ENCODE measurements at regions not wholly inside any gene's neighbourhood (a gene's known extent, or its start where the extent isn't known, plus 50 kb on each side); places are given as distances from the start of the nearest gene placed in this dataset.

GRCh38 chr14:51501746-51502145 lies 150.0 kb upstream of the FRMD6 start:
- H3K9me3 ChIP-seq (ENCODE audit: control insufficient read depth, insufficient read depth, low read depth, low read length), result no peaks in the 10 kb centered on the region
- H2AFZ ChIP-seq (ENCODE audit: low read length), result no peak overlapping the region

DNA sequence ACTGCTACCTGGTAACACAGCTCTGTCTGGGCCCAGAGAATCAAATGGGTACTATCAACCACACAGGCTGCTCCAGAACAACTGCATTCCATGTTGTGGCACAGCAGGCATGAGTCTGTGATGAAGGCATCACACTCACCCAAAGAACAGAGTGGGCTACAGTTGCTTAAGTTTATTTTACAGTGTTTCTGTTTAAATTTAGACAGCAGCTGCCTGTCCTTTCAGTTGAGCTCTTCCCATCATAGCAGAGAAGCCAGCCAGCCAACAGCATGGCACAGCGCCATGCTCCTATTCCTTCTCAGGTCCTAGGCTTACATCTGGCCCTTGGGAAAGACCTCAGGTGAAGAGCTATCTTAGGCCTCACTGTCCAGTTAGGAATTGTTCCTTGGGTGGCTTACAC lies 147.0 kb upstream of the FRMD6 start:
- DNase-seq (ENCODE audit: low read depth in 2 of 2), result no peak
- H3K27ac ChIP-seq (ENCODE audit: insufficient read depth, low read length), result no peak overlapping the region
- no peak overlapping the region for H3K9ac ChIP-seq (ENCODE audit: insufficient read depth, low read length)
- H4K20me1 ChIP-seq (ENCODE audit: control insufficient read depth, extremely low read depth, insufficient read depth, low read length), result no peaks in the 10 kb centered on the region
- H3K27me3 ChIP-seq (ENCODE audit: control insufficient read depth, insufficient read depth, low read length), result no peaks in the 10 kb centered on the region
- H3K4me1 ChIP-seq (ENCODE audit: control insufficient read depth, extremely low read depth, insufficient read depth, low read length), result peaks cover 13% of the 10 kb centered on the region
- no peak for TF ChIP-seq EZH2 (IDR thresholded peaks at IDR 0.05; ENCODE audit: low read length, missing control alignments)
- no peak for TF ChIP-seq CTCF (conservative IDR thresholded peaks at IDR 0.05 in 1 of 2, IDR thresholded peaks at IDR 0.05 in 1 of 2; ENCODE audit: low read depth in 1 of 2, low read length in 2 of 2)
- H3K36me3 ChIP-seq (ENCODE audit: control insufficient read depth, insufficient read depth, low read length), result no peaks in the 10 kb centered on the region
- no peaks in the 10 kb centered on the region for H3K79me2 ChIP-seq (ENCODE audit: control insufficient read depth, insufficient read depth, low read length)
- H3K4me3 ChIP-seq (replicated peaks in 1 of 4; ENCODE audit: control extremely low read depth in 1 of 4, insufficient read depth in 1 of 4, low read depth in 3 of 4, low read length in 4 of 4), result no peak overlapping the region
- no peak overlapping the region for H2AFZ ChIP-seq (ENCODE audit: low read length)
- H3K4me2 ChIP-seq (ENCODE audit: extremely low read depth, insufficient read depth, low read length), result no peak overlapping the region
- no peaks in the 10 kb centered on the region for H3K9me3 ChIP-seq (ENCODE audit: control insufficient read depth, insufficient read depth, low read depth, low read length)

More at GRCh38 chr14:51501746-51502145, 150.0 kb upstream of the FRMD6 start:
- no peak for DNase-seq (ENCODE audit: low read depth in 2 of 2)
- Histone ChIP-seq H3K27me3 (ENCODE audit: control insufficient read depth, insufficient read depth, low read length) (no peaks in the 10 kb centered on the region), H3K4me2 (ENCODE audit: extremely low read depth, insufficient read depth, low read length) (no peak overlapping the region), H3K27ac (ENCODE audit: insufficient read depth, low read length) (no peak overlapping the region), H4K20me1 (ENCODE audit: control insufficient read depth, extremely low read depth, insufficient read depth, low read length) (no peaks in the 10 kb centered on the region), H3K36me3 (ENCODE audit: control insufficient read depth, insufficient read depth, low read length) (no peaks in the 10 kb centered on the region), H3K79me2 (ENCODE audit: control insufficient read depth, insufficient read depth, low read length) (no peaks in the 10 kb centered on the region), H3K4me3 (replicated peaks in 1 of 4; ENCODE audit: control extremely low read depth in 1 of 4, insufficient read depth in 1 of 4, low read depth in 3 of 4, low read length in 4 of 4) (no peak overlapping the region), H3K4me1 (ENCODE audit: control insufficient read depth, extremely low read depth, insufficient read depth, low read length) (no peaks in the 10 kb centered on the region), H3K9ac (ENCODE audit: insufficient read depth, low read length) (no peak overlapping the region)
- TF ChIP-seq EZH2 (IDR thresholded peaks at IDR 0.05; ENCODE audit: low read length, missing control alignments) (no peak), CTCF (conservative IDR thresholded peaks at IDR 0.05 in 1 of 2, IDR thresholded peaks at IDR 0.05 in 1 of 2; ENCODE audit: low read depth in 1 of 2, low read length in 2 of 2) (no peak)

DNA sequence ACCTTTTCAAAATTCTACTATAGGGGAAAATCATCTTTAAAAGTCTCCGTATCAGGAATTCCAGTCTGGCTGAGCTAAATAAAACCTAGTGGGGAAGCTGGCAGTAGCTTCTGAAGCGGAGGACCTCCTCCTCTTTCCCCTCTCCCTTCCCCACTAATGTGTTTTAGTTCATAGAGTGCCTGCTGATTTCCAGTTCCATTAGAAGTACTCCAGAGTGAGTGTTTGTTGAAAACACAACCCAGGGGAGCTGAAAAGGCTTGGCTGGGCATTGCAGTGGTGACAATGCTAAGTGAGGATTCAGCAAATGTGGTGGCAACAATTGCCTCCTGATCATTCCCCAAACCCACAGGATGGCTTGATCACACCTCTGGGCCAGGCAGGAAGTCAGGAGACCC lies 144.2 kb upstream of the FRMD6 start:
- Histone ChIP-seq H3K79me2 (ENCODE audit: control insufficient read depth, insufficient read depth, low read length) (no peaks in the 10 kb centered on the region), H3K9me3 (ENCODE audit: control insufficient read depth, insufficient read depth, low read depth, low read length) (no peaks in the 10 kb centered on the region), H3K36me3 (ENCODE audit: control insufficient read depth, insufficient read depth, low read length) (no peaks in the 10 kb centered on the region), H3K27ac (ENCODE audit: insufficient read depth, low read length) (no peak overlapping the region), H3K4me3 (replicated peaks in 1 of 4; ENCODE audit: control extremely low read depth in 1 of 4, insufficient read depth in 1 of 4, low read depth in 3 of 4, low read length in 4 of 4) (no peak overlapping the region), H3K4me2 (ENCODE audit: extremely low read depth, insufficient read depth, low read length) (no peak overlapping the region), H2AFZ (ENCODE audit: low read length) (peak overlapping the region; percentile 48), H4K20me1 (ENCODE audit: control insufficient read depth, extremely low read depth, insufficient read depth, low read length) (no peaks in the 10 kb centered on the region), H3K9ac (ENCODE audit: insufficient read depth, low read length) (no peak overlapping the region), H3K27me3 (ENCODE audit: control insufficient read depth, insufficient read depth, low read length) (no peaks in the 10 kb centered on the region), H3K4me1 (ENCODE audit: control insufficient read depth, extremely low read depth, insufficient read depth, low read length) (peaks cover 13% of the 10 kb centered on the region)
- no peak for TF ChIP-seq CTCF (conservative IDR thresholded peaks at IDR 0.05 in 1 of 2, IDR thresholded peaks at IDR 0.05 in 1 of 2; ENCODE audit: low read depth in 1 of 2, low read length in 2 of 2)
- no peak for TF ChIP-seq EZH2 (IDR thresholded peaks at IDR 0.05; ENCODE audit: low read length, missing control alignments)
- peak in 1 of 2 donors; percentile 37 for DNase-seq (ENCODE audit: low read depth in 2 of 2)

Data from fibroblast of lung (primary cell).